Sigmoid colon (tissue), 6 donors: ENCODE measurements at regions not wholly inside any gene's neighbourhood (a gene's known extent, or its start where the extent isn't known, plus 50 kb on each side); places are given as distances from the start of the nearest gene placed in this dataset.
"Not testable (repeated sequence)": the region's sequence is repeated elsewhere in the genome, so short reads cannot be mapped to it uniquely, and the experiment has no call there.

ENCODE experiments used
- DNase-seq: peaks from one replicate; pipeline ENCODE4 v3.0.0-alpha.2; 2019
- H3K27ac ChIP-seq, 4 donors: fragments of 200-600 bp; sonication (generic); one replicate each; pipeline ENCODE4 v1.5.1; 2016 to 2019; ENCODE audit warnings: mild to moderate bottlenecking in 1 of 4
- H3K27me3 ChIP-seq, 3 donors: fragments of 200-600 bp; sonication (generic); one replicate each; pipeline ENCODE4 v1.5.1; 2019; ENCODE audit warnings: mild to moderate bottlenecking in 1 of 3
- H3K36me3 ChIP-seq, 4 donors: fragments of 200-600 bp; sonication (generic); one replicate each; pipeline ENCODE4 v1.5.1; 2016 to 2019
- H3K4me1 ChIP-seq, 4 donors: fragments of 200-600 bp; sonication (generic); one replicate each; pipeline ENCODE4 v1.5.1; 2017 to 2019
- H3K4me3 ChIP-seq, 4 donors: fragments of 200-600 bp; sonication (generic); one replicate each; pipeline ENCODE4 v1.5.1; 2017 to 2019; ENCODE audit warnings: mild to moderate bottlenecking in 2 of 4, moderate library complexity in 1 of 4
- H3K9me3 ChIP-seq, 4 donors: fragments of 200-600 bp in 3 of 4; sonication (generic) in 3 of 4; one replicate each; pipeline versions ENCODE4 v1.5.1 to v1.6.1; 2013 to 2019
- CTCF ChIP-seq, 4 experiments: fragments of 450-650 bp in 3 of 4; fragments of 200-600 bp in 1 of 4; IDR thresholded peaks; one replicate each; pipeline ENCODE4 v1.5.1; 2016 to 2019; ENCODE audit warnings: antibody characterized with exemption in 4 of 4, mild to moderate bottlenecking in 3 of 4, moderate library complexity in 2 of 4
- EP300 ChIP-seq, 4 donors: sonication (generic); formaldehyde crosslinking; IDR thresholded peaks; one replicate each; pipeline ENCODE4 v1.6.1; 2017; ENCODE audit warnings: antibody characterized with exemption in 4 of 4
- POLR2A ChIP-seq, 2 donors: fragments of 450-650 bp; IDR thresholded peaks; one replicate each; pipeline ENCODE4 v1.6.1; 2016; ENCODE audit warnings: antibody characterized with exemption in 2 of 2, mild to moderate bottlenecking in 2 of 2, moderate library complexity in 2 of 2
- POLR2AphosphoS5 ChIP-seq, 4 donors: sonication (generic); formaldehyde crosslinking; IDR thresholded peaks; one replicate each; pipeline ENCODE4 v1.6.1; 2017; ENCODE audit warnings: antibody characterized with exemption in 4 of 4
- WGBS, 2 donors: extraction: QIAGEN DNeasy Blood & Tissue Kit; methylation state at CpG; one replicate each; pipeline ENCODE4 v1.1.7; 2013; 5-methylcytosine and 5-hydroxymethylcytosine counted together
- intact Hi-C: fragments of 100-400 bp; cut with DNase I; formaldehyde crosslinking; loops from one replicate; pipeline ENCODE4 v1.15.1; 2023
- donor health status: healthy with polysubstance abuse.
- donor health status: healthy.

- no peaks in the 10 kb centered on the region for H3K27me3 ChIP-seq
- TF ChIP-seq POLR2AphosphoS5 (IDR thresholded peaks at IDR 0.05) (no peak), POLR2A (IDR thresholded peaks at IDR 0.05) (no peak), EP300 (IDR thresholded peaks at IDR 0.05) (no peak), CTCF (IDR thresholded peaks at IDR 0.05) (no peak)
- no peak for DNase-seq
- no peaks in the 10 kb centered on the region for H3K36me3 ChIP-seq
- intact Hi-C loops, result no loop called here
- peak overlapping the region in 3 of 4 donors; percentile 44 to 54 (median 54) for H3K27ac ChIP-seq
- WGBS, 2 donors, result 17 to 38% methylated on average over 46 of the region's 46 CpGs
- H3K4me1 ChIP-seq, result peaks cover 0 to 10% (median 3%) of the 10 kb centered on the region in 4 donors
- peak overlapping the region; percentile 24 to 56 (median 46) for H3K4me3 ChIP-seq
- peaks cover 0 to 4% (median 1%) of the 10 kb centered on the region in 4 donors for H3K9me3 ChIP-seq
Observed at GRCh38 chr7:53218730-53219504, 183.5 kb downstream of the POM121L12 start.

DNA sequence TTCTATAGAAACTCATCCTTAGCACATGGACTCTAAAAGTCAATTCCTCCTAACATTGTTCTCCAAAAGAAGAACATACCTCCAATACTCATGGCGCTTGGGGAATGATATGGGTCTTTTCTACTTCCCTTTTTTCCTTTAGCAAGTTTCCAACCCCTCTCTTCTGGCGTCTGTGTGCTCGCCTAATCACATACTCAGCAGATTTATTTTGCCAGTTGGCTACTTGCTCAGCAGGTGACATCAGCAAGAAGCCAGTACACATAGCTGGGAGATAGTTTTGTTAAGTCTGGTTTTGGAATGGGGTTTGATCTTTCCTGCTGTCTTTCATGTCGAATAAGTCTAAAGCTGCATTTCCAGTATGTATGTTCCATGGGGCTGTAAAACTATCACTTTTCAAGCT lies 193.8 kb downstream of the POM121L12 start:
- H3K4me1 ChIP-seq, result no peaks in the 10 kb centered on the region
- WGBS, 2 donors, result 60 to 77% methylated on average over 4 of the region's 4 CpGs
- H3K9me3 ChIP-seq, result peaks cover 0 to 2% (median 0%) of the 10 kb centered on the region in 4 donors
- H3K27ac ChIP-seq, result no peak overlapping the region
- no peak overlapping the region for H3K4me3 ChIP-seq
- no peaks in the 10 kb centered on the region for H3K27me3 ChIP-seq
- no peaks in the 10 kb centered on the region for H3K36me3 ChIP-seq
- no peak for TF ChIP-seq CTCF (IDR thresholded peaks at IDR 0.05)
- TF ChIP-seq POLR2A (IDR thresholded peaks at IDR 0.05), result no peak
- TF ChIP-seq EP300 (IDR thresholded peaks at IDR 0.05), result no peak
- TF ChIP-seq POLR2AphosphoS5 (IDR thresholded peaks at IDR 0.05), result no peak
- DNase-seq, result no peak
- intact Hi-C loops, result no loop called here

DNA sequence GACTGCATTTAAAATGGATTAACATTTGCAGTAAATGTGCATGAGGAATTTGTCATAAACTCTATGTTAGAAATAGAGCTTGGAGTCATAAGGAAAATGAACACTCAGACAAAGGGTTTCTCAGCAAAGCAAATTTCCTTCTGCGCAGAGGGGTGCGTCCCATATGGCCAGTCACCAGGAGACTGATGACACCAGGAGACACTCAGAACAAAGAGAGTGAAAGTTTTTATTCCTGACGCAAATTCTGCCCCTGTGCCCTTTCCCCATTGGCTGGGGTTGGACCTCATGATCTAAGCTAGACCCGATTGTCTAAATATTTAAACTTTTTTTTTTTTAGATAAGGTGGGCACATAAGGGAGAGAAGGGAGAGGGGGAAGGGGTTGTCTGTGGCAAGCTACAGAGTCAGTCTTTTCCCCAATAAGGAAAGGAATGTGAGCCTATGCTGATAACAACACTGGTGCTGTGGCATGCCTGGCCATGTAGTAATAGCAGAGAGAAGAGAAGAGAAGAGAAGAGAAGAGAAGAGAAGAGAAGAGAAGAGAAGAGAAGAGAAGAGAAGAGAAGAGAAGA lies 202.0 kb downstream of the POM121L12 start:
- TF ChIP-seq POLR2A (IDR thresholded peaks at IDR 0.05) (no peak), EP300 (IDR thresholded peaks at IDR 0.05) (no peak), POLR2AphosphoS5 (IDR thresholded peaks at IDR 0.05) (no peak), CTCF (IDR thresholded peaks at IDR 0.05) (no peak)
- no peaks in the 10 kb centered on the region for H3K9me3 ChIP-seq
- H3K27ac ChIP-seq, result peak overlapping the region in 2 of 4 donors; percentile 20 to 35
- no peaks in the 10 kb centered on the region for H3K36me3 ChIP-seq
- WGBS, 2 donors, result 46 to 62% methylated on average over 4 of the region's 4 CpGs
- intact Hi-C loops, result no loop called here
- H3K4me1 ChIP-seq, result peaks cover 0 to 12% (median 0%) of the 10 kb centered on the region in 4 donors
- no peak overlapping the region for H3K4me3 ChIP-seq
- no peak for DNase-seq
- H3K27me3 ChIP-seq, result no peaks in the 10 kb centered on the region

GRCh38 chr7:53238021-53238605 lies 202.7 kb downstream of the POM121L12 start:
- no peak for TF ChIP-seq EP300 (IDR thresholded peaks at IDR 0.05)
- no peak for TF ChIP-seq POLR2A (IDR thresholded peaks at IDR 0.05)
- TF ChIP-seq CTCF (IDR thresholded peaks at IDR 0.05), result no peak
- no peak for TF ChIP-seq POLR2AphosphoS5 (IDR thresholded peaks at IDR 0.05)
- intact Hi-C loops, result no loop called here
- H3K4me1 ChIP-seq, result peaks cover 0 to 12% (median 0%) of the 10 kb centered on the region in 4 donors
- peak overlapping the region in 2 of 4 donors; percentile 20 to 35 for H3K27ac ChIP-seq
- H3K36me3 ChIP-seq, result no peaks in the 10 kb centered on the region
- no peaks in the 10 kb centered on the region for H3K9me3 ChIP-seq
- no peaks in the 10 kb centered on the region for H3K27me3 ChIP-seq
- no peak for DNase-seq
- no peak overlapping the region for H3K4me3 ChIP-seq
- 86 to 89% methylated on average over 6 of the region's 6 CpGs for WGBS, 2 donors

DNA sequence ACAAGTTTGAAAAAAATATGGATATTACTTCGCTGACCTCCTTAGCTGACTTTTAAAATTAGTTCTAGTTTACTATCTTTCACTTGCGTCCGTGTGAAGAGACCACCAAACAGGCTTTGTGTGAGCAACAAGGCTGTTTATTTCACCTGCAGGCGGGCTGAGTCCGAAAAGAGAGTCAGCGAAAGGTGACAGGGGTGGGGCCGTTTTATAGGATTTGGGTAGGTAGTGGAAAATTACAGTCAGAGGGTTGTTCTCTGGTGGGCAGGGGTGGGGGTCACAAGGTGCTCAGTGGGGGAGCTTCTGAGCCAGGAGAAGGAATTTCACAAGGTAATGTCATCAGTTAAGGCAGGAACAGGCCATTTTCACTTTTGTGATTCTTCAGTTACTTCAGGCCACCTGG lies 203.7 kb downstream of the POM121L12 start:
- H3K27ac ChIP-seq, DNase-seq, H3K36me3 ChIP-seq, H3K9me3 ChIP-seq, intact Hi-C loops, H3K4me3 ChIP-seq, H3K27me3 ChIP-seq: not testable (repeated sequence)
- WGBS, 2 donors, result 50 to 58% methylated on average over 7 of the region's 7 CpGs
- peaks cover 0 to 12% (median 0%) of the 10 kb centered on the region in 4 donors for H3K4me1 ChIP-seq
